Heart right ventricle (tissue), 16 donors: ENCODE measurements at regions not wholly inside any gene's neighbourhood (a gene's known extent, or its start where the extent isn't known, plus 50 kb on each side); places are given as distances from the start of the nearest gene placed in this dataset.
A peak's percentile ranks its signal among the peaks of the same experiment; 100 is the strongest.

Experiments
- ATAC-seq, 8 donors: fragments of 200-7000 bp; cut with Tn5 transposase; one replicate each; pipeline ENCODE4 v1.9.1; 2020; ENCODE audit warnings: mild to moderate bottlenecking in 8 of 8, moderate library complexity in 8 of 8, moderate number of reproducible peaks in 1 of 8
- DNase-seq, 2 donors: peaks; one replicate each; pipeline ENCODE4 v3.0.0-alpha.2; 2020
- H3K27ac ChIP-seq, 10 donors: fragments of 200-600 bp; sonication (generic) in 2 of 10; one replicate each; pipeline versions ENCODE4 v1.5.0 to v1.8.0; 2020 to 2022; ENCODE audit warnings: mild to moderate bottlenecking in 3 of 10
- H3K27me3 ChIP-seq, 7 donors: fragments of 200-600 bp; one replicate each; pipeline ENCODE4 v1.8.0; 2021 to 2022; ENCODE audit warnings: mild to moderate bottlenecking in 2 of 7
- H3K36me3 ChIP-seq, 9 donors: fragments of 200-600 bp; sonication (generic) in 1 of 9; one replicate each; pipeline versions ENCODE4 v1.5.0 to v1.8.0; 2020 to 2022; ENCODE audit warnings: mild to moderate bottlenecking in 2 of 9
- H3K4me1 ChIP-seq, 9 donors: fragments of 200-600 bp; sonication (generic) in 1 of 9; one replicate each; pipeline versions ENCODE4 v1.5.0 to v1.8.0; 2020 to 2022; ENCODE audit warnings: mild to moderate bottlenecking in 4 of 9
- H3K4me3 ChIP-seq, 10 donors: fragments of 200-600 bp; sonication (generic) in 2 of 10; one replicate each; pipeline versions ENCODE4 v1.5.0 to v1.8.0; 2020 to 2022; ENCODE audit warnings: mild to moderate bottlenecking in 7 of 10, moderate library complexity in 2 of 10
- H3K9me3 ChIP-seq, 11 donors: fragments of 200-600 bp in 10 of 11; sonication (generic) in 2 of 11; one replicate each; pipeline versions ENCODE4 v1.5.0 to v1.8.0; 2013 to 2022; ENCODE audit warnings: mild to moderate bottlenecking in 2 of 11, control low read depth in 1 of 11, moderate library complexity in 1 of 11
- CTCF ChIP-seq, 9 donors: fragments of 200-600 bp; sonication (generic) in 2 of 9; IDR thresholded peaks; one replicate each; pipeline versions ENCODE4 v1.5.0 to v1.8.0; 2021 to 2022; ENCODE audit warnings: antibody characterized with exemption in 9 of 9, mild to moderate bottlenecking in 5 of 9, moderate library complexity in 1 of 9
- WGBS, 2 donors: extraction: QIAGEN DNeasy Blood & Tissue Kit; methylation state at CpG; one replicate each; pipeline ENCODE4 v1.1.7; 2013; ENCODE audit warnings: inconsistent platforms in 1 of 2; 5-methylcytosine and 5-hydroxymethylcytosine counted together
- intact Hi-C, 10 donors: fragments of 100-400 bp; cut with DNase I; formaldehyde crosslinking; loops; one replicate each; pipeline versions ENCODE4 v1.11.1 to v1.14.2; 2022
- donor health status: Arrhythmogenic right ventricular cardiomyopathy.
- donor health status: ischemic (EF 13 %, LVEDD 7.1; RV severe dilation, severe dysfunction).
- donor health status: healthy with polysubstance abuse.
- donor health status: DM: no; HTN: yes; CAD: no.
- donor health status: DM: no; HTN: no; CAD: no.
- donor health status: ischemic (EF 25% LVEDD 6.9; RV normal size, moderate dysfunction).
- donor health status: ischemic (EF 25% LVEDD 5.7; RV mildly dilated, moderate dysfunction).
- donor health status: healthy.
- donor health status: DM: yes; HTN: yes; CAD: no.
- donor health status: Ischemic cardiomyopathy.
- donor health status: ischemic (EF 35%, LVEDD 5.7; RV mildly dilated, moderate dysfunction).
- donor health status: nonischemic (EF 11% LVEDD 7.7; RV severe dilation, severe dysfunction).
- donor health status: DM: yes; HTN: yes; CAD: no.
- donor health status: PGD.
- donor health status: ischemic (EF 29% LVEDD 5.4; RV normal size, mild dysfunction).
- donor health status: nonischemic (EF 23%, LVEDD 6.1; RV moderate dilation, normal function).

DNA sequence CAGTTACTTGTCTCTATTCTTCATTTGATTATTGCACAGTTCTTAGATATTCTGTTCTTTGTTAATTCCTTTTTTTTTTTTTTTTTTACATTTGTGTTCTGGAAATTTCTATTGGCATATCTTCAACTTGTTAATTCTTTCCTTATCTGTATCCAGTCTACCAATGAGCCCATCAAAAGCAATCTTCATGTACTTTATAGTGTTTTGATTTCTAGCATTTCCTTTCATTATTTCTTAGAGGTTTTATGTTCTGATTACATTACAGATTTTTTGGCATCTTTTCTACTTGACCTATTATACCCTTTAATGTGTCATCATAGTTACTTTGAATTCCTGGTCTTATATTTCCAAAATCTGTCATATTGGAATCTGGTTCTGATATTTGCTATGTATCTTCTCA, 2194.8 kb downstream of the PCDH9 start:
- intact Hi-C loops: no loop called here
- H3K36me3 ChIP-seq: no peaks in the 10 kb centered on the region
- no peaks in the 10 kb centered on the region for H3K4me1 ChIP-seq
- ATAC-seq (no peak), DNase-seq (no peak)
- no peak for TF ChIP-seq CTCF (IDR thresholded peaks at IDR 0.05)
- no peaks in the 10 kb centered on the region for H3K27me3 ChIP-seq
- no peak overlapping the region for H3K27ac ChIP-seq
- H3K4me3 ChIP-seq: no peak overlapping the region
- peaks cover 0 to 22% (median 0%) of the 10 kb centered on the region in 11 donors for H3K9me3 ChIP-seq

DNA sequence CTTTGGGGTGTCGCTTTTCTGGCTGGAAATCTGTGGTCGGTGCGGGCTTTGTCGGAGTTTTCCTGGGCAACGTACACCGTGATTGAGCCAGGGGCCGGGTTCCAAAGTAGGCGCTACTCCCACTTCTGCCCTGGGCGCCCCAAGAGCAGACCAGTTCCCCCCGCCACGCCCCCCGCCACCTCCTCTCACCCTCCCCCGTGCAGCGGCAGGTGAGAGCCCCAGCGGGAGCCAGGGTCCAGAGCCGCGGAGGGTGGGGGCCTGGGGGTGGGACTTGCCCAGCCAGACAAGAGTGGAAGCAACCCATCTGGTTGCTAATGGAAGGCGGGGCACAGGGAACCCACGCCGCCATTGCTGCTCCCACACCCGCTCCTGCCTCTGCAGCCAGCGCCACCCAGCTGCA, 2195.9 kb downstream of the PCDH9 start:
- 92 to 93% methylated on average over 19 to 22 of the region's 22 CpGs for WGBS, 2 donors
- no peak for TF ChIP-seq CTCF (IDR thresholded peaks at IDR 0.05)
- ATAC-seq (no peak), DNase-seq (peak in 1 of 2 donors; percentile 5)
- peaks cover 0 to 22% (median 0%) of the 10 kb centered on the region in 11 donors for H3K9me3 ChIP-seq
- no peaks in the 10 kb centered on the region for H3K27me3 ChIP-seq
- intact Hi-C loops: no loop called here
- no peaks in the 10 kb centered on the region for H3K4me1 ChIP-seq
- H3K36me3 ChIP-seq: no peaks in the 10 kb centered on the region
- H3K4me3 ChIP-seq: no peak overlapping the region
- H3K27ac ChIP-seq: no peak overlapping the region

GRCh38 chr13:65032825-65033224, 2197.3 kb downstream of the PCDH9 start:
- no peak for DNase-seq
- 82 to 83% methylated on average over 2 of the region's 2 CpGs for WGBS, 2 donors
- H3K4me3 ChIP-seq: no peak overlapping the region
- no peaks in the 10 kb centered on the region for H3K4me1 ChIP-seq
- no peak for ATAC-seq
- peaks cover 0 to 28% (median 0%) of the 10 kb centered on the region in 11 donors for H3K9me3 ChIP-seq
- no peak overlapping the region for H3K27ac ChIP-seq
- intact Hi-C loops: no loop called here
- no peak for TF ChIP-seq CTCF (IDR thresholded peaks at IDR 0.05)
- H3K27me3 ChIP-seq: no peaks in the 10 kb centered on the region
- no peaks in the 10 kb centered on the region for H3K36me3 ChIP-seq

- intact Hi-C loops: no loop called here
- ATAC-seq (no peak), DNase-seq (no peak)
- WGBS, 2 donors: 87 to 100% methylated on average over 1 of the region's 1 CpG
- Histone ChIP-seq H3K4me3 (no peak overlapping the region), H3K4me1 (no peaks in the 10 kb centered on the region), H3K27me3 (no peaks in the 10 kb centered on the region), H3K27ac (no peak overlapping the region), H3K9me3 (peaks cover 0 to 23% (median 2%) of the 10 kb centered on the region in 11 donors), H3K36me3 (no peaks in the 10 kb centered on the region)
- no peak for TF ChIP-seq CTCF (IDR thresholded peaks at IDR 0.05)
Measured at GRCh38 chr13:65028101-65028500, 2202.0 kb downstream of the PCDH9 start.

- TF ChIP-seq CTCF (IDR thresholded peaks at IDR 0.05): no peak
- WGBS, 2 donors: 56 to 76% methylated on average over 2 of the region's 2 CpGs
- ATAC-seq (no peak), DNase-seq (no peak)
- H3K27ac ChIP-seq: no peak overlapping the region
- no peaks in the 10 kb centered on the region for H3K27me3 ChIP-seq
- no peaks in the 10 kb centered on the region for H3K36me3 ChIP-seq
- H3K9me3 ChIP-seq: peaks cover 0 to 34% (median 4%) of the 10 kb centered on the region in 11 donors
- H3K4me3 ChIP-seq: no peak overlapping the region
- no peaks in the 10 kb centered on the region for H3K4me1 ChIP-seq
- intact Hi-C loops: no loop called here
Measured at GRCh38 chr13:65026505-65026904, 2203.6 kb downstream of the PCDH9 start.
